GM12891 (cell line): ENCODE measurements at regions not wholly inside any gene's neighbourhood (a gene's known extent, or its start where the extent isn't known, plus 50 kb on each side); places are given as distances from the start of the nearest gene placed in this dataset.

Source experiments
- POLR2A ChIP-seq: IDR thresholded peaks from 2 replicates; pipeline ENCODE4 v1.6.1; 2011; ENCODE audit warnings: low read depth, low read length, control low read depth
- POLR2AphosphoS5 ChIP-seq: IDR thresholded peaks from 2 replicates; pipeline ENCODE4 v1.6.1; 2011; ENCODE audit warnings: low read depth, low read length, control low read depth
- SPI1 ChIP-seq: IDR thresholded peaks from 2 replicates; pipeline ENCODE4 v1.6.1; 2011; ENCODE audit warnings: low read depth, low read length, control low read depth
- TAF1 ChIP-seq: IDR thresholded peaks from 2 replicates; pipeline ENCODE4 v1.6.1; 2011; ENCODE audit warnings: low read depth, low read length, control low read depth

DNA sequence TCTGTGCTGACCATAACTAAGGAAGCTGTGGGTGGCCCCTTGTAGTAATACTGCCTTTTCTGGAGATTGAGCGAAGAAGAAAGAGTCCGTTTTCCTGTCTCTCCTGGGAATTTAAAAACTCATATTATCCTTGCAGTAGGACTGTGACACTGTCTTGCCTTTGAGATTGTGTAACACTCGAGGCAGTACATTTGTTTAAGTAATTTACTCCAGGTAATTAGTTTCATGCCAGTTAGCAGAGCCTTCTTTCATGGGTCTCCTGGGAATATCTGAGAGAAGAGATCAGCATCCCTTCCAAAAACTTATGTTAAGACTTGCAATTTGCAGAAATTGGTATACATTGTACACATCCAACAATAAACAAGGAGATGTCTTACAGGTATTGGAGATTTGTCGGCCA lies 405.6 kb downstream of the DMRT2 start:
- TF ChIP-seq POLR2AphosphoS5 (no peak), TAF1 (no peak), POLR2A (no peak), SPI1 (no peak)
